ENCODE measurements at regions not wholly inside any gene's neighbourhood (a gene's known extent, or its start where the extent isn't known, plus 50 kb on each side); places are given as distances from the start of the nearest gene placed in this dataset.

GRCh38 chr4:14315129-14315528 is 687.2 kb upstream of the CPEB2 start:
- TF ChIP-seq CTCF (IDR thresholded peaks at IDR 0.05): no peak
- no peak for TF ChIP-seq POLR2A (IDR thresholded peaks at IDR 0.05)
